NCI-H446 (cell line): ENCODE measurements at regions not wholly inside any gene's neighbourhood (a gene's known extent, or its start where the extent isn't known, plus 50 kb on each side); places are given as distances from the start of the nearest gene placed in this dataset.
"Not testable (repeated sequence)": the region's sequence is repeated elsewhere in the genome, so short reads cannot be mapped to it uniquely, and the experiment has no call there.

Experiments used
- DNase-seq, 2 experiments: peaks; one replicate each; lab custom pipeline; 2025; lab: John Stamatoyannopoulos, UW

GRCh38 chr2:239745386-239746227 lies 279.5 kb downstream of the NDUFA10 start:
- DNase-seq: no peak

DNA sequence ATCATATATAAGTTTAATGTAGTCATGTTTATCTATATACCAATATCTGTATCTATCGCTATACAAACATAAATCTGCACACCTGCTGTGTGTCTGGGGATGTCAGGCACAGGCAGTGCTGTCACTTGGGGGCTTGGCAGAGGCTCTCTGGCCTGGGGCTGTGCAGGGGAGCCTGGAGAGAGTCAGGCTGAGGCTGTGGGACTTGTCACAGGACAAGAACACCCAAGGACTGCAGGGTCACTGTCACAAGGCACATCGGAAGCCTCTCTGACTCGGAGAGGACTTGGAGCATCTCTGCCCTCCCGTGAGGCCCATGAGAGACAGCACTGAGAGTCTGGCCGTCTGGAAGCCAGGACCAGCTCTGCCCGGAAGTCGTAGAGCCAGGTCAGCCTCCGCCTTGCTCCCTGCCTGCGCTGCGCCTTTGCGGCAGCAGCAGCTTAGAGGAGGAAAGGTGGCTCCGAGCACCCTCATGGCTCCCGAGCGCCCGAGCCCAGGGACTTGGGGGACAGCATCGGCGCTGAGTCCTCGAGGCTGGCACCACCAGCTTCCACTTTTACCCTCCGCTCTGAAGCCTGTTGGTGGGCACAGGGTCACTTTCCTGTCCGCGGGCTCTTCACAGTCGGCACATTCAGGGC lies 280.3 kb downstream of the NDUFA10 start:
- no peak for DNase-seq

DNA sequence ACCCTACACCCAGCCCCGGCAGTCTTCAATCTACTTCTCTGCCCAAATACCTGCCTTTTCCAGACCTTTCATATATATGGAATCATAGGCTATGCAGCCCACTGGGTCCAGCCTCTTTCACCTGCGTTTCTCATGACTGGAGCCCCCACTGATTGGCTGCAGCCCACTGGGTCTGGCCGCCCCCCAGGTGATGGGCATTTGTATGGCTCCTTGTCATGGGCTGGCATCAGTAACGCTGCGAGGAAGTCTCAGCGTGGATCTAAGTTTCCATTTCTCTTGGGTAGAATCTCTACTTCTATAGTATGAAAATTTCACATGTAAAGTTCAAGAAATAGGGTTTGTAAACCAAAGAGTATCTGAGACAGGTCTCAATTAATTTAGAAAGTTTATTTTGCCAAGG lies 281.9 kb downstream of the NDUFA10 start:
- DNase-seq: no peak

- no peak for DNase-seq
Observed at GRCh38 chr2:239742377-239742776, 282.8 kb downstream of the NDUFA10 start.

DNA sequence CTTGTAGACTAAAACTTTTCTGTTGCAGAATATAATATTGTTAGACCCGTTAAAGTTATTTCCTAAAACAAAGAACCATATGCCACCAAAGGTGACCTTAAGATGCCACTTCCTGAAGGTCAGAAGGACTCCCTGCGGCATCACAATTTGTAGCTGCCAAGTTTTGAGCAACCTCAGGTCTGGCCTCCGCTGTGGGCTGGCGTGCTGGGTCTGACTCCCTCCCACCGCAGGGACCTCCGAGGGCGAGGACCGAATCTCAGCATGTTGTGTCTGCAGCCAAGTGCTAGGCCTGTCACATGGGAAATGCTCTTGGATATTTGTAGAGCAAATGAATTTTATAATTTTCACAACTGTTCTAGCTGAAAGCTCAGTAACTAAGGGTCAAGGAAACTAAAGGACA lies 285.9 kb downstream of the NDUFA10 start:
- DNase-seq: no peak

DNA sequence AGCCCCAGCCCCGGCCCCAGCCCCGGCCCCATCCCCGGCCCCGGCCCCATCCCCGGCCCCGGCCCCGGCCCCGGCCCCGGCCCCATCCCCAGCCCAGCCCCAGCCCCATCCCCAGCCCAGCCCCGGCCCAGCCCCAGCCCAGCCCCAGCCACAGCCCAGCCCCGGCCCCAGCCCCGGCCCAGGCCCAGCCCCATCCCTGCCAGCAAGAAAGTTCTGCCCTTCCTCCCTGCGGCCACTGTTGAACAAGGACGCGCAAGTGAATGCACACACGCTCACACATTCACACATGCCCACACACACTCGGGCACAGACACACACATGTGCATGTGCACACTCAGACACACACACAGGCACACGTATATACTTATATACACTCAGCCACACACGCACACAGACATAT lies 287.0 kb downstream of the NDUFA10 start:
- no peak for DNase-seq

DNA sequence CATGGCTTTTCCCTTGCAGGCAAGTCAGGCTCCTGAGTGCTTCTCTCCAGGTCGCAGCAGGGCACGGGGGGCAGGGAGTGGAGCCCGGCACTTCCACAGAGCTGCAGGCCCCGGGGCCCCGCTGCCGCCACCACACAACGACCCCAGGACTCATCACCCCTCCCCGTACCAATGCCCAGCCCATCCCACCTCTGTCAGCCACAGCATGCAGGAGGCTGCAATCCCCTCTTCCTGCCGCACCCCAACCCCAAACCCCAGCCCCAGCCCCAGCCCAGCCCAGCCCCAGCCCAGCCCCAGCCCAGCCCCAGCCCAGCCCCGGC lies 288.0 kb downstream of the NDUFA10 start:
- DNase-seq: no peak

- no peak for DNase-seq
Observed at GRCh38 chr2:239736358-239737143, 288.6 kb downstream of the NDUFA10 start.

DNA sequence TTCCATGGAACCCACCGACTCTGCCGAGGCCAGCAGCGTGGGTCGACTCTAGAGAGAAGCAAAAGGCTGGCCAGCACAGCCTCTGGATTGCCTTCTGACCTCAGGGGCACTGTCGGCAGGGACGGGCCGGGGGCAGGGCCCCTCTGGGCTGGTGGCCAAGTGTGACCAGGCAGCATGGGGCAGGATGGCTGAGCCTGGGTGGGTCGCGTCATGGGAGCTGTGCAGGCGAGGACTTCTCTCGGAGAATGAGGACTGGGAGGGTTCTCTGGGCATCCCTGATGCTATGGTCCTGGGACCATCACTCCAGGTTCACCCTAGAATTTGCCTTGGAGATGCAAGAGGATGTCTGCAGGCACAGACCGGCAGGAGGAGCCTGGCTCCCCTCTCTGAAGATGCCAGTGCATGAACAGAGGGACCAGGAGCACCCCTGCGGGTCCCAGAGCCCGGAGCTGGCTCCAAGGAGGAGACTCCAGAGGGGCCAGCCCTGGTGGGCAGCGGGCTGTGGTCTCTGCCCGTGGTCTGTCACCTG lies 289.2 kb downstream of the NDUFA10 start:
- DNase-seq: no peak

DNA sequence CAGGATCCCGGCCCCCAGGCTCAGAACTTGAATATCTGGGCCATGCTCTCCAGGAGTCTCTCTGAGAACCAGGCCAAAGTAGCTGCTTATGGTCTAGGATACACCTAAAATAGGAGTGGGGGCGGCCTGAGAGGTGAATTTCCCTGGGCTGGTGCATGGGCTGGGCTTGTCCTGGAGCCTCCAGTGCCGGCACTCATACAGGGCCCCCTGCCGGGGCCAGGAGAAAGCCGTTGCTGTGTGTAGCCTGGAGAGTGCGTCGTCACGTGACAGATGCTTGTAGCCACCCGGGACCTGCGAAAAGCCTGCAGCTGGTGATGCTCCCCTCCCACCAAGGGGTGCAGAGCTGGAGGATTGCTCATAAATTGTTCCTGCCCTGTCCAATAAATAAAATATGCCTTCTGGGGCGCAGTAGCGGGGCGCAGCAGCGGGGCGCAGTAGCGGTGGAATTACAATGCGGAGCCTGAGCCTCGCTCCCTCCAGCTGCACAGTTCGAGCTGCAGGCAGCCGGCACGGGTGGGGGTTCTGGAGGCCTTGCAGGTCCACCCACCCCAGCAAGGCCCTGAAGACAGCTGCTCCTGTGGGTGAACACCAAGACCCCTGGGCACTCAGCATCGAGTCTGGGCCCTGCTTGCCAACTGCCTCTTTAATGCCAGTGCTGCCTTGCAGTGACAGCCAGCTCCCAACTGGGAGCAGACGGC lies 289.9 kb downstream of the NDUFA10 start:
- DNase-seq: no peak

GRCh38 chr2:239734436-239735005 lies 290.6 kb downstream of the NDUFA10 start:
- no peak for DNase-seq

DNA sequence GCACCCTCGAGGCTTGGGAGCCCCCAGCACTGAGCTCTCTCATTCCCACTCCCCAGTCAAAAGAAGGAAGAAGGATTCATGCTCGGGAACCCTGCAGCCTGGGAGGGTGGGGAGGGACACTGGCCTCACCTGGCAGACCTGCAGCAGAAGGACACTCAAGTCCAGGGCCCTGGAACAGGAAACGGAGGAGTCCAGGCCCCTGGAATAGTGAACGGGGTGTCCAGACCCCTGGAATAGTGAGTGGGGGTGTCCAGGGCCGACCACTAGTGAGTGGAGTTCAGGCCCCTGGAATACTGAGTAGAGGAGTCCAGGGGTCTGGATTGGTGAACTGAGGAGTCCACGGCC lies 292.5 kb downstream of the NDUFA10 start:
- DNase-seq: no peak

DNA sequence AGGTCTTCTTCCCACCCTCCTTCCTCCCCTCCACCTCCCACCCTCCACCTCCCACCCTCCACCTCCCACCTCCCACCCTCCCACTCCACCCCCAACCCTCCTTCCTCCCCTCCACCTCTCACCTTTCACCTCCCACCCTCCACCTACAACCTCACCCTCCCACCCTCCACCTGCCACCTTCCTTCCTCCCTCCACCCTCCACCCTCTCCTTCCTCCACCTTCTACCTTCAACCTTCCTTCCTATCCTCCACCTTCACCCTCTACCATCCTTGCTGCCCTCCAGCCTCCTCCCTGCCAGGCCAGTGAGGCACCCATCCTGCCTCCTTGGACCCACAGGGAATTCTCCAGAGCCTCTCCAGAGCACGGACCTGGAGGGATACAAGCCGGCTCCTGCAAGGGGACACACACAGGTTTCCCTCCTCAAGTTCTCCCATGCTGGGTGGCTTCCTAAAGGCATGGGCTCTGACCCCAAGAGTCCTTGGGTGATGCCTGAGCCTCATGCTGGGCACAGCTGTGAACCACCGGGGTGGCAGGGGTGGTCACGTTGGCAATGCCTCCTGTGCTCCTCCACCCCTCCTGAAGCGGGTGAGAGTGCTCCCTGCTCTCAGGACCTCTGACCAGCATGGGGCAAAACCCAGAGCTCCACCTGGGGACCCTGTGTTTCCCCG lies 293.0 kb downstream of the NDUFA10 start:
- DNase-seq: no peak

GRCh38 chr2:239731422-239731821 lies 293.7 kb downstream of the NDUFA10 start:
- DNase-seq: no peak

DNA sequence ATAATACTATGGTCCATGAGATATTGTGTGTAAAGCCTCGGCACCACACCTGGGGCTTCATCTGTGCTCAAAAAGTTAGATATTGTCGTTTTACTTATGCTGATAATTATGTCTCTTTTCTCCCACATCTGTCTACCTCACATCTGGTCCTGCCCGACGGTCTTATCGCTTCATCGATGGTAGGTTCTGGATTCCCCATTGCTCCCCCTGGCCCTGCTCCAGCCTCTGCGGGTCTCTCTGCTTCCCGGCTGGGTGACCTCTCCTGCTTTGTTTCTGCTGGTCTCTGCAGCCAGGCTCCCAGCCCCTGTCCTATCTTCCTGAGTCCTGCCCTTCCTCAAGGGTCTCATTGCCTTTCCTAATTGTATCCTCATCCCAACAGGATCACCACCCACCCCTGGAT lies 294.2 kb downstream of the NDUFA10 start:
- DNase-seq: no peak

DNA sequence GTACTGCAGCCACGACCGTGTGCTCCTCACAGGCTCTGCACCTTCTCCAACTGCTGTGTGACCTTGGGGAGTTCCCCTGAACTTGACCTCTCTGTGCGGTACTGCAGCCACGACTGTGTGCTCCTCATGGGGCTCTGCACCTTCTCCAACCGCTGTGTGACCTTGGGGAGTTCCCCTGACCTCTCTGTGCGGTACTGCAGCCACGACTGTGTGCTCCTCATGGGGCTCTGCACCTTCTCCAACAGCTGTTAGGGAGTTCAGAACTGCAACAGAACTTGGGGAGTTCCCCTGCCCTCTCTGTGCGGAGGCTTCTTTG lies 294.6 kb downstream of the NDUFA10 start:
- not testable (repeated sequence) for DNase-seq

DNA sequence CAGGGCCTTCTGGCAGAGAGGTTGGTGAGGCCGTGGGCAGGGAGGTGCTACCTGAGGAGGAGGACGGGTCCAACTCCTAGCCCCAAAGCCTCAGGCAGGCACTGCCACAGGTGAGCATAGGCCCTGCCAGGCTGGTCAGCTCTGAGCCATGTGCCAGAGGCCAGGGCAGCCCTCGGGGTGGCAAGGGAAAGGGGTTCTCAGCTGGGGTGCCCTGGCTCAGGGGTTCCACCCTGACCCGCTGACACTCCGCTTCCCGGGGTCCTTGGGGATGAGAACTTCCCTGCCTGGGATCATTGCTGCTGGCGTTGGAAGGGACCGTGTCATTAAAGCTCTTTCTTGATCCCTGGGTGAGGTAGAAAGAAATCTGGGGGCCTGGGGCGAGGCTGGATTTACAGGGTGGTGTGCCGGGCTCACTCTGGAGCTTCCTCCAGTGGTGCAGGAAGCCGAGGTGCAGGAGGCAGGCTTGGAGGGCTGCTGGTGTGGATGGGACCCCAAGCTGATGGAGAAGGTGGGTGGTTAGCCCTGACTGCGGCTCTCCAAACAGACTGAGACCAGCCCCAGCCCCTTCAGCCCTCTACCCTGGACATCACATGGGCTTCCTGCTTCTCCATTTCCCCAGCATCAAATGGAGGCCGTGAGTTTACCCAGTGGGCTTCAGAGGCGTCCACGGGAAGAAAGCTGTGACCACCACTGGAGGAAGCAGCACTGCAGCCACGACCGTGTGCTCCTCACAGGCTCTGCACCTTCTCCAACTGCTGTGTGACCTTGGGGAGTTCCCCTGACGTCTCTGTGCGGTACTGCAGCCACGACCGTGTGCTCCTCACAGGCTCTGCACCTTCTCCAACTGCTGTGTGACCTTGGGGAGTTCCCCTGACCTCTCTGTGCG lies 295.2 kb downstream of the NDUFA10 start:
- DNase-seq: no peak

GRCh38 chr2:239729151-239729550 lies 296.0 kb downstream of the NDUFA10 start:
- no peak for DNase-seq

GRCh38 chr2:239728751-239729150 lies 296.4 kb downstream of the NDUFA10 start:
- DNase-seq: no peak

- no peak for DNase-seq
Observed at GRCh38 chr2:239727776-239728600, 297.2 kb downstream of the NDUFA10 start.
